ENCODE measurements at regions not wholly inside any gene's neighbourhood (a gene's known extent, or its start where the extent isn't known, plus 50 kb on each side); places are given as distances from the start of the nearest gene placed in this dataset.

- no peak for DNase-seq
- intact Hi-C loops (cut with DNase I), result no loop called here
Observed at GRCh38 chr1:57788313-57788712, 364.5 kb upstream of the DAB1 start.

- intact Hi-C loops (cut with DNase I), result no loop called here
- DNase-seq, result no peak
Observed at GRCh38 chr1:57784356-57784755, 360.5 kb upstream of the DAB1 start.

GRCh38 chr1:57782357-57782756 is 358.5 kb upstream of the DAB1 start:
- no peak for DNase-seq
- intact Hi-C loops (cut with DNase I), result no loop called here

GRCh38 chr1:57772580-57773195 is 348.8 kb upstream of the DAB1 start:
- no peak for DNase-seq

GRCh38 chr1:57770772-57771171 is 346.9 kb upstream of the DAB1 start:
- no peak for DNase-seq
- intact Hi-C loops (cut with DNase I), result no loop called here

More at GRCh38 chr1:57772580-57773195, 348.8 kb upstream of the DAB1 start:
- intact Hi-C loops (cut with DNase I), result no loop called here

- no peak for DNase-seq
- intact Hi-C loops (cut with DNase I), result no loop called here
Observed at GRCh38 chr1:57770236-57770635, 346.4 kb upstream of the DAB1 start.

GRCh38 chr1:57761628-57762027 is 337.8 kb upstream of the DAB1 start:
- intact Hi-C loops (cut with DNase I), result no loop called here
- DNase-seq, result no peak

- intact Hi-C loops (cut with DNase I), result no loop called here
- DNase-seq, result no peak
Observed at GRCh38 chr1:57752843-57753242, 329.0 kb upstream of the DAB1 start.

GRCh38 chr1:57748719-57749118 is 324.9 kb upstream of the DAB1 start:
- intact Hi-C loops (cut with DNase I), result no loop called here
- DNase-seq, result no peak

- intact Hi-C loops (cut with DNase I), result no loop called here
Observed at GRCh38 chr1:57747818-57748217, 324.0 kb upstream of the DAB1 start.

GRCh38 chr1:57741521-57741920 is 317.7 kb upstream of the DAB1 start:
- intact Hi-C loops (cut with DNase I), result no loop called here
- DNase-seq, result no peak

More at GRCh38 chr1:57747818-57748217, 324.0 kb upstream of the DAB1 start:
- DNase-seq, result no peak

- intact Hi-C loops (cut with DNase I), result no loop called here
- DNase-seq, result no peak
Observed at GRCh38 chr1:57736940-57737339, 313.1 kb upstream of the DAB1 start.

- intact Hi-C loops (cut with DNase I), result no loop called here
- no peak for DNase-seq
Observed at GRCh38 chr1:57729181-57729580, 305.3 kb upstream of the DAB1 start.

- intact Hi-C loops (cut with DNase I), result no loop called here
- no peak for DNase-seq
Observed at GRCh38 chr1:57727121-57727520, 303.3 kb upstream of the DAB1 start.

- no peak for DNase-seq
- intact Hi-C loops (cut with DNase I), result no loop called here
Observed at GRCh38 chr1:57725318-57725717, 301.5 kb upstream of the DAB1 start.

GRCh38 chr1:57724535-57724934 is 300.7 kb upstream of the DAB1 start:
- DNase-seq, result no peak
- intact Hi-C loops (cut with DNase I), result no loop called here

- no peak for DNase-seq
- intact Hi-C loops (cut with DNase I), result no loop called here
Observed at GRCh38 chr1:57722285-57722978, 298.6 kb upstream of the DAB1 start.

- intact Hi-C loops (cut with DNase I), result no loop called here
- no peak for DNase-seq
Observed at GRCh38 chr1:57721001-57721400, 297.1 kb upstream of the DAB1 start.

- no peak for DNase-seq
- intact Hi-C loops (cut with DNase I), result no loop called here
Observed at GRCh38 chr1:57719274-57719673, 295.4 kb upstream of the DAB1 start.

GRCh38 chr1:57713501-57713900 is 289.6 kb upstream of the DAB1 start:
- intact Hi-C loops (cut with DNase I), result no loop called here

GRCh38 chr1:57712846-57713245 is 289.0 kb upstream of the DAB1 start:
- no peak for DNase-seq
- intact Hi-C loops (cut with DNase I), result no loop called here

More at GRCh38 chr1:57713501-57713900, 289.6 kb upstream of the DAB1 start:
- DNase-seq, result no peak

- intact Hi-C loops (cut with DNase I), result no loop called here
- no peak for DNase-seq
Observed at GRCh38 chr1:57711326-57711725, 287.5 kb upstream of the DAB1 start.

Data from posterior cingulate gyrus (tissue), 11 donors.